ENCODE measurements at regions not wholly inside any gene's neighbourhood (a gene's known extent, or its start where the extent isn't known, plus 50 kb on each side); places are given as distances from the start of the nearest gene placed in this dataset.
A peak's percentile ranks its signal among the peaks of the same experiment; 100 is the strongest.

GRCh38 chr21:29228306-29228705, 70.4 kb upstream of the BACH1 start:
- in situ Hi-C loops (cut with HindIII; ENCODE audit: low sequenced_read_pairs), result no loop called here
- no peak for DNase-seq (ENCODE audit: low spot score)

GRCh38 chr21:29230551-29231261, 68.0 kb upstream of the BACH1 start:
- in situ Hi-C loops (cut with HindIII; ENCODE audit: low sequenced_read_pairs), result no loop called here
- no peak for DNase-seq (ENCODE audit: low spot score)

GRCh38 chr21:29231756-29232529, 66.8 kb upstream of the BACH1 start:
- no peak for DNase-seq (ENCODE audit: low spot score)
- in situ Hi-C loops (cut with HindIII; ENCODE audit: low sequenced_read_pairs), result no loop called here

GRCh38 chr21:29232530-29233255, 66.0 kb upstream of the BACH1 start:
- DNase-seq (ENCODE audit: low spot score), result no peak
- in situ Hi-C loops (cut with HindIII; ENCODE audit: low sequenced_read_pairs), result no loop called here

GRCh38 chr21:29233256-29233546, 65.5 kb upstream of the BACH1 start:
- in situ Hi-C loops (cut with HindIII; ENCODE audit: low sequenced_read_pairs), result no loop called here

GRCh38 chr21:29233611-29234540, 64.8 kb upstream of the BACH1 start:
- in situ Hi-C loops (cut with HindIII; ENCODE audit: low sequenced_read_pairs), result no loop called here
- no peak for DNase-seq (ENCODE audit: low spot score)

More at GRCh38 chr21:29233256-29233546, 65.5 kb upstream of the BACH1 start:
- no peak for DNase-seq (ENCODE audit: low spot score)

- DNase-seq (ENCODE audit: low spot score), result no peak
- in situ Hi-C loops (cut with HindIII; ENCODE audit: low sequenced_read_pairs), result no loop called here
Measured at GRCh38 chr21:29235714-29236197, 63.0 kb upstream of the BACH1 start.

- no peak for DNase-seq (ENCODE audit: low spot score)
- in situ Hi-C loops (cut with HindIII; ENCODE audit: low sequenced_read_pairs), result no loop called here
Measured at GRCh38 chr21:29236201-29236600, 62.5 kb upstream of the BACH1 start.

- DNase-seq (ENCODE audit: low spot score), result peak; percentile 99
- in situ Hi-C loops (cut with HindIII; ENCODE audit: low sequenced_read_pairs), result no loop called here
Measured at GRCh38 chr21:29237110-29238052, 61.3 kb upstream of the BACH1 start.

- peak; percentile 18 for DNase-seq (ENCODE audit: low spot score)
- in situ Hi-C loops (cut with HindIII; ENCODE audit: low sequenced_read_pairs), result no loop called here
Measured at GRCh38 chr21:29238053-29238966, 60.4 kb upstream of the BACH1 start.

GRCh38 chr21:29238967-29239290, 59.8 kb upstream of the BACH1 start:
- no peak for DNase-seq (ENCODE audit: low spot score)
- in situ Hi-C loops (cut with HindIII; ENCODE audit: low sequenced_read_pairs), result no loop called here

- in situ Hi-C loops (cut with HindIII; ENCODE audit: low sequenced_read_pairs), result no loop called here
- DNase-seq (ENCODE audit: low spot score), result peak; percentile 93
Measured at GRCh38 chr21:29240136-29240535, 58.6 kb upstream of the BACH1 start.

GRCh38 chr21:29242201-29242600, 56.5 kb upstream of the BACH1 start:
- in situ Hi-C loops (cut with HindIII; ENCODE audit: low sequenced_read_pairs), result no loop called here
- DNase-seq (ENCODE audit: low spot score), result no peak

GRCh38 chr21:29243188-29243587, 55.5 kb upstream of the BACH1 start:
- DNase-seq (ENCODE audit: low spot score), result no peak
- in situ Hi-C loops (cut with HindIII; ENCODE audit: low sequenced_read_pairs), result no loop called here

GRCh38 chr21:29245104-29245643, 53.5 kb upstream of the BACH1 start:
- DNase-seq (ENCODE audit: low spot score), result no peak
- in situ Hi-C loops (cut with HindIII; ENCODE audit: low sequenced_read_pairs), result no loop called here

GRCh38 chr21:29245863-29246262, 52.9 kb upstream of the BACH1 start:
- DNase-seq (ENCODE audit: low spot score), result no peak
- in situ Hi-C loops (cut with HindIII; ENCODE audit: low sequenced_read_pairs), result no loop called here

- in situ Hi-C loops (cut with HindIII; ENCODE audit: low sequenced_read_pairs), result no loop called here
- no peak for DNase-seq (ENCODE audit: low spot score)
Measured at GRCh38 chr21:29246614-29247013, 52.1 kb upstream of the BACH1 start.
